ENCODE measurements at regions not wholly inside any gene's neighbourhood (a gene's known extent, or its start where the extent isn't known, plus 50 kb on each side); places are given as distances from the start of the nearest gene placed in this dataset.

DNA sequence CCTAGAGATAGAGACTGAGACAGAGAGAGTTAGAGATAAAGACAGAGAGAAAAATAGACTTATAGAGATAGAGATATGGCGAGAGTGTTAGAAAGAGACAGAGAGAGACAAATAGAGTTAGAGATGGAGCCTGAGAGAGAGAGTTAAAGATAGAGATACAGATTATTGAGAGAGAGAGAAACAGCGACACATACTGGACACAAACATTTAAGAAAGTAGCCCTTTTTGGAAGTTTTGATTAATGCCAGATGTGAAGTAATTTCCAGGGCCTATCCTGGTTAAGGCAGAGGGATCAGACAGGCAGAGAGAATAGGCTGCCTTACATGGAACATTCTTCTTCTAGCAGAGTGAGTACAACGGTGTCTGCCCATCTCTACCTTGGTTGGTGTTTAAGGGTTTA lies 311.6 kb upstream of the CDH7 start:
- TF ChIP-seq, protein P1, sequence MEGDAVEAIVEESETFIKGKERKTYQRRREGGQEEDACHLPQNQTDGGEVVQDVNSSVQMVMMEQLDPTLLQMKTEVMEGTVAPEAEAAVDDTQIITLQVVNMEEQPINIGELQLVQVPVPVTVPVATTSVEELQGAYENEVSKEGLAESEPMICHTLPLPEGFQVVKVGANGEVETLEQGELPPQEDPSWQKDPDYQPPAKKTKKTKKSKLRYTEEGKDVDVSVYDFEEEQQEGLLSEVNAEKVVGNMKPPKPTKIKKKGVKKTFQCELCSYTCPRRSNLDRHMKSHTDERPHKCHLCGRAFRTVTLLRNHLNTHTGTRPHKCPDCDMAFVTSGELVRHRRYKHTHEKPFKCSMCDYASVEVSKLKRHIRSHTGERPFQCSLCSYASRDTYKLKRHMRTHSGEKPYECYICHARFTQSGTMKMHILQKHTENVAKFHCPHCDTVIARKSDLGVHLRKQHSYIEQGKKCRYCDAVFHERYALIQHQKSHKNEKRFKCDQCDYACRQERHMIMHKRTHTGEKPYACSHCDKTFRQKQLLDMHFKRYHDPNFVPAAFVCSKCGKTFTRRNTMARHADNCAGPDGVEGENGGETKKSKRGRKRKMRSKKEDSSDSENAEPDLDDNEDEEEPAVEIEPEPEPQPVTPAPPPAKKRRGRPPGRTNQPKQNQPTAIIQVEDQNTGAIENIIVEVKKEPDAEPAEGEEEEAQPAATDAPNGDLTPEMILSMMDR (IDR thresholded peaks at IDR 0.05): no peak
- TF ChIP-seq EP300 (IDR thresholded peaks at IDR 0.05): no peak
